Stimulated activated naive CD4-positive, alpha-beta T cell (primary cell): ENCODE measurements at regions not wholly inside any gene's neighbourhood (a gene's known extent, or its start where the extent isn't known, plus 50 kb on each side); places are given as distances from the start of the nearest gene placed in this dataset.
"Not testable (repeated sequence)": the region's sequence is repeated elsewhere in the genome, so short reads cannot be mapped to it uniquely, and the experiment has no call there.

Experiments used
- DNase-seq, 6 experiments: peaks; one replicate each; lab custom pipeline; 2025; lab: John Stamatoyannopoulos, UW

DNA sequence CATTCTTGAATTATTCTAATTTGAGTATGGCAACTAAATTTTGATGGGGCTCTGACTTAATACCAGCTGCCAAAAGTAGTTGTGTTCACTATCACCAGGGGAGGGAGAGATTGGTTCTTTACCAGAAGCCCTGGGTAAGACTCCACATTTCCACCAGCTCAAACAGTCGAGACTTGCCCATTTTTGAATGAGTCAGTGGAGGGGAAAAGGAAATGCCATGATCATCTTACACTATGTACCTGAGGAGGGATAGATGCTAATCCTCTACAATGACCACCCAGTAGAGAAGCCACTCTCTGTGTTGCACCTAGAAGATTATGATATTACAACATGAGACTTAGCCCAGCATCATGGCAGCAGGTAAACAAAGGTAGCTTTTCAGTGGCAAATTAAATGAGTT is 77.0 kb upstream of the SGK1 start:
- DNase-seq = no peak

- no peak for DNase-seq
These were observed 76.3 kb upstream of the SGK1 start for GRCh38 chr6:134394208-134394607.

DNA sequence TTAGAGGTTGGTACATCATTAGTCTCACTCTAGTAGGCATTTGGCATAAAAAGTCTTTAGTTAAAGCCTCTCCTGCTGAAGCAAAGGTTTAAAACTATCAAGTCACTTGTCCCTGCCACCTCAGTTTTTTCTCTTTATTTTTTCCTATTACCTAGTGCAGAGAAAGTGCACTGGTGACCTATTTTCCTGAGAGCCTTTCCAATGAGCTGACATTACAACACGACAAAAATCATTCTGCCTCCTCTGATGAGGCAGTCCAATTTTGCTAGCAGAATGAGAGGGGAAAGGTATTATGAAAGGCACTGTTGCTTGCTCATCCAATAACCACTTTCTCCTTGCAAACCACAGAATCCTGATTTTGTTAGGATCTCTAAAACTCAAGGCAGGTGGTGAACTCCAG is 73.3 kb upstream of the SGK1 start:
- DNase-seq = no peak

DNA sequence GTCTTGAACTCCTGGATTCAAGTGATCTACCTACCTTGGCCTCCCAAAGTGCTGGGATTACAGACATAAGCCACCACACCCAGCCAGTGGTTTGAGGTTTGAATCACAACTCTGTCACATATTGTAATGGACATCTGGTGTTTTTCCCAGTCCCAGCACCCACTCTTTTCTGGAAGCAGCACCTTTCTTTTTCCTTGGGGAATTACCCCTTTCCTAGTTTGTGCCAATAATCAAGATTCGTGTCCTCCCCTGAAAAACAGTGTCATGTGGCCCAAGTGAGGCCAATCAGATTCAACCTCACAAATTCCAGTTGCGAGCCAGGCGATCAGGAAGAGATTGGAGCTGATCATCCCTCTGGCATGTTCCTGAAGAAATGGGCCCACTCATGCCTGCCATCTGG is 71.7 kb upstream of the SGK1 start:
- no peak for DNase-seq

GRCh38 chr6:134389129-134389528 is 71.2 kb upstream of the SGK1 start:
- no peak for DNase-seq

- DNase-seq = not testable (repeated sequence)
These were observed 68.6 kb upstream of the SGK1 start for GRCh38 chr6:134386482-134386881.

GRCh38 chr6:134381959-134382358 is 64.0 kb upstream of the SGK1 start:
- no peak for DNase-seq

- no peak for DNase-seq
These were observed 61.7 kb upstream of the SGK1 start for GRCh38 chr6:134379599-134379998.

DNA sequence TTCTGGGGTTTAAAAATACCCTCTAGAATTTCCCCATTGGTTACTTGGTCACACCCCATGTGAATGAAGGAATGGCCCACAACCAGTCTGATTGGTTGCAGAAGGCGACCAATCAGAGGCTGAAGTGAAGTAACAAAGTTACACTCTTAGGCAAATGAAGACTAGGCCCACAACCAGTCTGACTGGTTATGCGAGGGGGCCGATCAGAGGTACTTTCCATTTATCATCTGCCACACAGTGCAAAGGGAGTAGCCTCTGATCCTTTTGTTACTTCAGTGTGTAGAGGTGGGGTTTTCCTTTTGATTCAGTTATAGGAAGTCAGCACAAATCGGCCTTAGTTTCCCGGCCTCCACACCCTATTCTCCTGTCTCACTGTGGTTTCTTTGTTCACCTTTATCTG is 61.2 kb upstream of the SGK1 start:
- no peak for DNase-seq

- DNase-seq = no peak
These were observed 60.5 kb upstream of the SGK1 start for GRCh38 chr6:134378426-134378825.

DNA sequence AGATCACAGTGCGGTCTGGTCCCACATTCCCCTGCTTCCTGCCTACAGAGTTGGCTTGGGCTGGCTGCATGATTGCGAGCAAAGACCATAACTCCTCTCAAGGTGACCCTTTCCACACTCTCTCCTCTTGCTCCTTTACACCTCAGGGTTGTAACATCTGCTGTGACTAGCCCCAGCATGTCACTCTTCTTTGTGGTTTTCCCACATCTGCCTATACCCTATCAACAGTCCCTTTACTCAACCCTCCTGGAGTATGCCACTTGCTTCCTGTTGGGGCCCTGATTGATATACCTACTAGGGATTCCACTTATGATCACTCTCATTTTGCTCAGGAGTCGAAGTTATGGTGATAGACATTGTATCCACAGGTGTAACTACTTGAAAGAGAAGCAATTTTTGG is 58.9 kb upstream of the SGK1 start:
- no peak for DNase-seq

DNA sequence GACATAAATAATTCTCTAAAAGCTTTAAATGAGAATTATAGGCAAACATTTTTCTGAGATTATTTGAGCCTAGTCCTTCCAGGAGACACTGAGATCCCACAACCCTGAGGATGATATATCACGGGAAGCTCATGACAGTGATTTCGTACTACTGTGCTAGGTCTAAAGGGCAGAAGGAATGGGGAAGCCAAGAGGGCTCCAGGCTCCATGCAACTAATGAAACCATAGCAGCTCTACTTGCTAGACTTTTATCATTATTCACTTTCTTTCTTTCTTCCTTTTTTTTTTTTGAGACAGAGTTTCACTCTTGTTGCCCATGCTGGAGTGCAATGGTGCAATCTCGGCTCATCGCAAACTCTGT is 57.3 kb upstream of the SGK1 start:
- no peak for DNase-seq

DNA sequence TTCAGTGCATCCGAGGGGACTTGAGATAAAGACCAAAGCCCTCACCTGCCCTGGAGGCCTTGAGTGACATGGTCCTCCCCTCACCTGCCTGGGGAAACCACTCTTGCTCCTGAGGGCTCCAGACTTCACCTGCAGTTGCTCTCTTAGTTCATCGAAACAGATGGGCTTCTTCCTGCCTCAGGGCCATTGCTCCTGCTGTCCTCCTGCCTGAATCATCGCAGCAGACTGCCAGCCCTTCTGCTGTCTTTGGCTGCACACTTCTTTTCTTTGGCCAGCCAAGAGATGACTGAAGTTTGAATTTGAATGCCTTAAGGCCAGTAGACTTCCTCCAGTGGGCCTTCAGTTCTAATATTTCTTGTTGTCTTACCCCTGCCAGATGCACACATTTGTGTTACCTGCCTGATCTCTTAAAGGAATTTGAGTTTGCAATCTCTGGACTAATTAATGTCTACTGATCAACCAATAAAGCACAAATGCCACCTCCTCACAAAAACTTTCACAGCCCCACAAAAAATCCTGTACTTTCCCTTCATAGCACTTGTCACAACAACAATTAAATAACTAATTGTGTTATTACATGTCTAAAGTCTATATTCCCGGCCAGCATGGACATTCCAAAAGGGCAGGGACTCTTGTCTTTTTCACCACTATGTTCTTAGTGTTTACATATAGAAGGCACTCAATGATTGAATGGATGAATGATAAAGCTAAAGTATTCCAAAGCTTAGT is 56.7 kb upstream of the SGK1 start:
- no peak for DNase-seq

DNA sequence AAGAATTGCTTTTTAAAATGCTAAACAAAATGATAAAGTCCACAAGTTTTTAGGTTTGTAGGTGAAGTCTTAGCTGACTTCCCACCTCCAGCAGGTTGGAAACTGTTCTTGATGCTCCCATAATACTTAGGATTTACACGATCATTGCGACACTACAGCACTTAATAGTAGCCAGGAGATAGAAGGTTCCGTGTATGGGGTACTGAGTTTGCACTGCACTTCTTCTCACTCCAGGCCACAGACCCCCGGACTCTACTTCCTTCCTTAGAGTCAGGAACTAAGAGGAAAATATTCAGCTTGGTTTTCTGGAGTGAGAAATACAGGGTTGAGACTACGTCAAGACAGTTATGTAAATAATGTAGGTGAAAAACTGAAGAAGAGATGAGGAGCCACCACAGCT is 56.1 kb upstream of the SGK1 start:
- DNase-seq = no peak

DNA sequence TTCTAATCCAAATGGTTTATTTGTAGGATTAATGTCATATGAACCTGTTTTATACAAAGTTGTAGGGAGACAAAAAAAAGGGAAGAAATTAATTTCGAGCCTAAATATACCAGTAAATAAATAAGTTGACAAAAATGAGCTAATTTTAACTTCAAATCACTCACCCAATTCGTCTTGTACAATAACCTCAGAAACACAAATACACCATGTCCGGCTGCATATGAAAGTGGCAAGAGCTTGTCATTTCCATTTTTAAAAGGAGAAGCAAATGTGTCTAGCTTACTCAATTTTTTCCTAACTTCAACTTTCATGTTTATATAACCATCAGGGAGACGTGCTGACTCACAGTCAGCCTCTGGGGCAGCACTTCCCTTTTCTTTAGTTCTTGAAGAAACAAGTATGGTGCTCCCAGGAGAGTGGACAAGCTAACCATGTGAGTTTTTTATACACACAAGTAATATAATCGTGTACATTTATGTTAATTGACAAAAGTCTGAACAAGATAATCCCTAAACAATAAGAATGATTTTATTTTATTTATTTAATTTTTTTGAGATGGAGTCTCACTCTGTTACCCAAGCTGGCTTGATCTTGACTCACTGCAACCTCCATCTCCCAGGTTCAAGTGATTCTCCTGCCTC is 55.5 kb upstream of the SGK1 start:
- DNase-seq = no peak

- peak in 3 of 6 experiments; percentile 48 to 53 (median 51) for DNase-seq
These were observed 54.8 kb upstream of the SGK1 start for GRCh38 chr6:134372603-134373281.

- no peak for DNase-seq
These were observed 50.8 kb upstream of the SGK1 start for GRCh38 chr6:134368670-134369069.
